GM19467 (cell line): ENCODE measurements at regions not wholly inside any gene's neighbourhood (a gene's known extent, or its start where the extent isn't known, plus 50 kb on each side); places are given as distances from the start of the nearest gene placed in this dataset.
"Not testable (repeated sequence)": the region's sequence is repeated elsewhere in the genome, so short reads cannot be mapped to it uniquely, and the experiment has no call there.

Experiments
- ATAC-seq: cut with Tn5 transposase; IDR thresholded peaks from one replicate; pipeline ENCODE4 v1.9.1; 2021; ENCODE audit warnings: mild to moderate bottlenecking, moderate library complexity; ENCODE audit not compliant: unreplicated experiment

GRCh38 chr16:22572331-22573224 is 61.9 kb downstream of the NPIPB5 start:
- ATAC-seq: not testable (repeated sequence)

GRCh38 chr16:22573225-22573530 is 62.5 kb downstream of the NPIPB5 start:
- ATAC-seq: peak; percentile 65

- ATAC-seq: not testable (repeated sequence)
Measured at GRCh38 chr16:22576506-22576905, 65.8 kb downstream of the NPIPB5 start.

- not testable (repeated sequence) for ATAC-seq
Measured at GRCh38 chr16:22583195-22583594, 72.5 kb downstream of the NPIPB5 start.

GRCh38 chr16:22584459-22584858 is 73.8 kb downstream of the NPIPB5 start:
- ATAC-seq: not testable (repeated sequence)

- ATAC-seq: not testable (repeated sequence)
Measured at GRCh38 chr16:22584941-22585340, 74.2 kb downstream of the NPIPB5 start.

- not testable (repeated sequence) for ATAC-seq
Measured at GRCh38 chr16:22585431-22585830, 74.7 kb downstream of the NPIPB5 start.

GRCh38 chr16:22586732-22587131 is 76.0 kb downstream of the NPIPB5 start:
- ATAC-seq: not testable (repeated sequence)

- not testable (repeated sequence) for ATAC-seq
Measured at GRCh38 chr16:22589757-22590156, 79.1 kb downstream of the NPIPB5 start.

GRCh38 chr16:22596445-22597045 is 85.9 kb downstream of the NPIPB5 start:
- not testable (repeated sequence) for ATAC-seq

GRCh38 chr16:22603744-22604143 is 93.1 kb downstream of the NPIPB5 start:
- not testable (repeated sequence) for ATAC-seq

- not testable (repeated sequence) for ATAC-seq
Measured at GRCh38 chr16:22606619-22607018, 95.9 kb downstream of the NPIPB5 start.

- ATAC-seq: not testable (repeated sequence)
Measured at GRCh38 chr16:22609798-22610197, 99.1 kb downstream of the NPIPB5 start.

GRCh38 chr16:22611128-22611527 is 100.4 kb downstream of the NPIPB5 start:
- not testable (repeated sequence) for ATAC-seq

- no peak for ATAC-seq
Measured at GRCh38 chr16:22614271-22614947, 103.7 kb downstream of the NPIPB5 start.

GRCh38 chr16:22618842-22619241 is 108.2 kb downstream of the NPIPB5 start:
- no peak for ATAC-seq

GRCh38 chr16:22621586-22622155 is 111.0 kb downstream of the NPIPB5 start:
- no peak for ATAC-seq

GRCh38 chr16:22622703-22623102 is 112.0 kb downstream of the NPIPB5 start:
- no peak for ATAC-seq

- ATAC-seq: no peak
Measured at GRCh38 chr16:22623351-22623781, 112.7 kb downstream of the NPIPB5 start.

GRCh38 chr16:22624038-22624799 is 113.5 kb downstream of the NPIPB5 start:
- no peak for ATAC-seq
